PFSK-1 (cell line): ENCODE measurements at regions not wholly inside any gene's neighbourhood (a gene's known extent, or its start where the extent isn't known, plus 50 kb on each side); places are given as distances from the start of the nearest gene placed in this dataset.

Source experiments
- FOXP2 ChIP-seq: optimal IDR thresholded peaks from 2 replicates; pipeline ENCODE3; 2011; ENCODE audit warnings: borderline replicate concordance, control low read depth, inconsistent platforms; ENCODE audit not compliant: insufficient read depth; ENCODE audit errors: extremely low read length, extremely low read depth
- POLR2AphosphoS5 ChIP-seq: IDR thresholded peaks from 2 replicates; pipeline ENCODE4 v1.6.1; 2012; ENCODE audit warnings: low read depth, mild to moderate bottlenecking, control low read depth, low read length, moderate library complexity
- REST ChIP-seq, 2 experiments: IDR thresholded peaks; 2 replicates each; pipeline versions ENCODE4 v1.6.1 to v1.8.0; 2011 to 2012; ENCODE audit warnings: low read depth in 2 of 2, low read length in 2 of 2, control low read depth in 1 of 2, inconsistent platforms in 1 of 2, mild to moderate bottlenecking in 1 of 2, moderate library complexity in 1 of 2; ENCODE audit not compliant: insufficient read depth in 1 of 2
- SIN3A ChIP-seq: IDR thresholded peaks from 2 replicates; pipeline ENCODE4 v1.6.1; 2012; ENCODE audit warnings: mild to moderate bottlenecking, low read length, moderate library complexity, borderline replicate concordance; ENCODE audit not compliant: insufficient read depth
- TAF1 ChIP-seq: IDR thresholded peaks from 2 replicates; pipeline ENCODE4 v1.6.1; 2012; ENCODE audit warnings: low read length, control low read depth, borderline replicate concordance; ENCODE audit not compliant: insufficient read depth

DNA sequence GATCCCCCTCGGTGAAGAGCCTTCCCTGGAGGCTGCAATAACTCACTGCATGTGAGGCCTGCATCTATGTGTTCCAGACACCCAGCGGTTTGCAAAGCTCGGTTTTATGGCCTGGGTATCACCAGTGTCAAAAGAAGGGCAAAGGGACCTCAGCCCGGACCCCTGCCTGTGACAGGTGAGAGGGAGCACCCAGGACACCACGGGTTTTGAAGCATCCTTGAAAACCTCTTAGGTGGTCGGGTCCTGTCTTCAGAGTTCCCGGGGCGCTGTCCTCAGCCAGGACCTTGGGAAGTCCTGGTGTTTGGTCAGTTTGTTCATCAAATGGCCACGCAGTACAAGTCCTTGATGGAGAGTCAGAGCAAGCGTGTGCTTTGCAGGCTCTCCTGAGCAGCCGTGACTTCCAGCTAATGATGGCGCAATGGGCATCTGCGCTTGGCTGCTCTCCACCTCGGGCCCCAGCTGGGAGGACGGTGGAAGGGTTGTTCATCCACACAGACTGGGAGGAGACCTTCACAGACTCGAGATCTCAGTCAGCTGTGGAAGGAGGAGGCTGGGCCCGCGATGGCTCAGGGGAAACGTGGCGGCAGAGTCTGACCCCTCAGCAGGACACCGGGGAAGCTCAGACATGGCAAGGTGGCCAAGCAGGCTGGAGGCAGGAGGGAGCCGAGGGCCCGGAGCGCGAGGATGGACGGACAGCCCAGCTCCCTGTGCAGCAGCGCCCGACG, 113.1 kb upstream of the GPC1 start:
- TF ChIP-seq SIN3A (no peak), POLR2AphosphoS5 (no peak), FOXP2 (no peak), TAF1 (no peak), REST (IDR thresholded peaks at IDR 0.05; ENCODE audit: insufficient read depth in 1 of 2, low read depth in 2 of 2, low read length in 2 of 2) (no peak)

DNA sequence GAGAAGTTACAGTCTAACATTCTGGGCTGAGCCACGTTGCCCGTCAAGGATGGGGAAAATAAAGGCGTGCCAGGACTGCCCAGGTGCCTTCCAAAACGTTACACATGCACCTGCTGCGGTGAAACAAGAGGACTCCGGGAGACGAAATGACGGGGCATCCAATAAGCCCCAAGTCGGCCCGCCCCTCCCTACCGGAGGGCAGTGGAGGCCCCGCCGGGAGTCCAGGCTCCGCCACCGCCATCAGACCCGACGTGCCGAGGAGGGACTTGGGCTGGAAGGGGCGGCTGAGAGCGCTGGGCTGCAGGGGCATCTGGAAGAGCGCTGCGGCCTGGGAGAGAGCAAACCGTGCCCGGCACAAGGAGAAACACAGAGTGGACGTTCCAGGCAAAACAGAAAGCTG, 112.5 kb upstream of the GPC1 start:
- TF ChIP-seq FOXP2 (no peak), REST (IDR thresholded peaks at IDR 0.05; ENCODE audit: insufficient read depth in 1 of 2, low read depth in 2 of 2, low read length in 2 of 2) (no peak), POLR2AphosphoS5 (no peak), TAF1 (no peak)

DNA sequence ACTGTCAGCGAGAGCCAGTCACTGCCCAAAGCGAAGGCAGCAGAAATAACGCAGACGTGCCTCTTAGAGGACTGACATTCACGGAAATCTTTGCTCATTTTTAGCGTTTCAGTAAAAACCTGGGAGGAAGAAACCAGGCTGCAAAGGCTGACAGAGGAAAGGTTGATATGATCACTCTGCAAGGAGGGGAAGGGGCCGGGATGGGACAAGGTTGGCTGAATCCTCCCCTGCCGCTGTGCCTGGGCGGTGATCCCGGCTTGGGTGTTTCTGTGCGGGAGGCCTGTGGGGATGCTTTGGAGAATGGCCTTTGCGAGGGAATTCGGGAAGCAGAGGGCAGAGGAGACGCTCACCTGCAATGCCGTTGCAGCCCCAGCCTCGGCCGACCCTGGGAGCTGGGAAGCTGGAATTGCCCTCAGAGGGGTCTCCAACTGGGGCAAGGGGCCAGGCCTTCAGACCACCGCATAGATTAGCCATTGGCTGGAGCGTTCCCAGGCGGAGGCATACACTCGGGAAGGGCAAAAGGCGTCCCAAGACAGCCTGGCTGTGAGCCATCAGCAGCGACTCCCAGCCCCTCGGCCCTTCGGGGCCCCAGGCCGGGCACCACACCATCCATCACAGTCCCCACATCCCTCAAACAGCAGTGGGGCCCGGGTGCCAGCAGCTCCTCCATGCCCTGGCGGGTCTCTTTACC, 111.7 kb upstream of the GPC1 start:
- no peak for TF ChIP-seq SIN3A
- no peak for TF ChIP-seq POLR2AphosphoS5
- TF ChIP-seq FOXP2 = no peak
- TF ChIP-seq REST (IDR thresholded peaks at IDR 0.05; ENCODE audit: insufficient read depth in 1 of 2, low read depth in 2 of 2, low read length in 2 of 2) = no peak
- no peak for TF ChIP-seq TAF1

DNA sequence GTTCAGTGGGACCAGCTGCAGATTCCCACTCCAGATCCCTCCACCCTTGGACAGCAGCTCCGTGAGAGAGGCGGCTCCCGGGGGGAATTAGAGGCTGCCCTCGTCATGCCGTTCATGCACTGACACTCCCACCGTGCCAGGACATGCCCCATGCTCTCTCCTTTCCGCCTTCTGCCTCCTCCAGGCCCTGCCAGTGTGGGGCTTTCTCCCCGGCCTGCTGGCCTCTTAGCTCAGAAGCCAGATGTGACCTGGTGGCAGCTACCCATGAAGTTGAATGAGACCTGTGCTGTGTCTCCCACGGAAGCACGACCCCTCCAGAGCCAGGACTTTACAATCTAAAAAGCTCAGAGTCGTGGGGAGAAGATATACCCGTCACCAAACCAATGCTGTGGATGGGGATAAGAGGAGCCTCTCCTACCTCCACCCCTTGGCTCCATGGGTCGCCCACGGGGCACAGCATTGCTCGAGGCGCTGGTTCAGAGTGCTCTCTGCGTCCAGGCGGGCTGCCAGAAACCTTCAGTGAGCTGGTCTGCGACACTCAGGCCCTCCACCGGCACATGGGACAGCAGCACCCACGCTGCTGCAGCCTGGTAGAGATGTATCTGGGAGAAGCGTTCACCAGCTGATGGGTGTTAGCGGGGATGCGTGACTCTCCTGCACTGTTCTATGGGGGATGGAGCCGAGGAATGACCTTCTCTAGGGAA, 111.0 kb upstream of the GPC1 start:
- TF ChIP-seq SIN3A (no peak), POLR2AphosphoS5 (no peak), REST (IDR thresholded peaks at IDR 0.05; ENCODE audit: insufficient read depth in 1 of 2, low read depth in 2 of 2, low read length in 2 of 2) (no peak)
